Neural cell (in vitro differentiated cells): ENCODE measurements at regions not wholly inside any gene's neighbourhood (a gene's known extent, or its start where the extent isn't known, plus 50 kb on each side); places are given as distances from the start of the nearest gene placed in this dataset.

Experiments used
- H2AFZ ChIP-seq: fragments of 200-600, 300-800 bp; sonication (generic), shearing (Covaris generic); 2 replicates; pipeline ENCODE4 v1.6.0; 2014; ENCODE audit warnings: low read depth, mild to moderate bottlenecking, antibody characterized with exemption, low read length, moderate library complexity
- H3F3A ChIP-seq: fragments of 200-600 bp; shearing (Covaris generic); 2 replicates; pipeline ENCODE4 v1.6.1; 2016; ENCODE audit warnings: mild to moderate bottlenecking, moderate library complexity, mixed read lengths, antibody characterized with exemption, low read length; ENCODE audit not compliant: insufficient read depth, poor library complexity, severe bottlenecking
- H3K27ac ChIP-seq: fragments of 200-600, 300-800 bp; sonication (generic), shearing (Covaris generic); 2 replicates; pipeline ENCODE4 v1.5.1; 2014; ENCODE audit warnings: mild to moderate bottlenecking, low read length, moderate library complexity
- H3K27me3 ChIP-seq: fragments of 300-800, 200-600 bp; sonication (generic), shearing (Covaris generic); 2 replicates; pipeline ENCODE4 v1.6.0; 2014; ENCODE audit warnings: mild to moderate bottlenecking, low read depth, low read length, moderate library complexity; ENCODE audit not compliant: insufficient read depth
- H3K36me3 ChIP-seq: fragments of 300-800, 200-600 bp; sonication (generic), shearing (Covaris generic); 2 replicates; pipeline ENCODE4 v1.5.1; 2014; ENCODE audit warnings: mild to moderate bottlenecking, antibody characterized with exemption, low read length, moderate library complexity; ENCODE audit not compliant: insufficient read depth
- H3K4me2 ChIP-seq: fragments of 300-800, 200-600 bp; sonication (generic), shearing (Covaris generic); 2 replicates; pipeline ENCODE4 v1.6.0; 2014; ENCODE audit warnings: mild to moderate bottlenecking, low read length
- H3K4me3 ChIP-seq: fragments of 300-800, 200-600 bp; sonication (generic), shearing (Covaris generic); 2 replicates; pipeline ENCODE4 v1.5.1; 2014; ENCODE audit warnings: mild to moderate bottlenecking, low read length, moderate library complexity
- H3K79me2 ChIP-seq: fragments of 200-600 bp; shearing (Covaris generic); replicated peaks from 2 replicates; pipeline ENCODE4 v1.6.0; 2014; ENCODE audit warnings: mild to moderate bottlenecking, low read length, moderate library complexity; ENCODE audit not compliant: insufficient read depth
- H3K9ac ChIP-seq: fragments of 300-800, 200-600 bp; sonication (generic), shearing (Covaris generic); 2 replicates; pipeline ENCODE4 v1.6.1; 2016; ENCODE audit warnings: mild to moderate bottlenecking, low read length, mixed read lengths
- H3K9me2 ChIP-seq: fragments of 200-600 bp; shearing (Covaris generic); 2 replicates; pipeline ENCODE4 v1.6.1; 2016; ENCODE audit warnings: mild to moderate bottlenecking, low read length, mixed read lengths; ENCODE audit not compliant: insufficient read depth
- H3K9me3 ChIP-seq: fragments of 200-600, 300-800 bp; sonication (generic), shearing (Covaris generic); 2 replicates; pipeline ENCODE4 v1.6.1; 2016; ENCODE audit warnings: mild to moderate bottlenecking, mixed run types, low read length, moderate library complexity, mixed read lengths
- H4K20me1 ChIP-seq: fragments of 200-600 bp; shearing (Covaris generic); 2 replicates; pipeline ENCODE4 v1.6.1; 2016; ENCODE audit warnings: mild to moderate bottlenecking, mixed run types; ENCODE audit not compliant: insufficient read depth
- EP300 ChIP-seq: fragments of 450-650 bp; conservative IDR thresholded peaks from 2 replicates; pipeline ENCODE4 v1.6.1; 2014; ENCODE audit warnings: antibody characterized with exemption, mild to moderate bottlenecking, moderate library complexity; ENCODE audit not compliant: poor library complexity, severe bottlenecking
- EZH2 ChIP-seq: fragments of 200-600, 300-800 bp; shearing (Covaris generic), sonication (generic); IDR thresholded peaks from 2 replicates; pipeline ENCODE4 v1.6.1; 2014; ENCODE audit warnings: antibody characterized with exemption, low read length, borderline replicate concordance, mild to moderate bottlenecking; ENCODE audit not compliant: insufficient read depth, poor library complexity, severe bottlenecking
- MXI1 ChIP-seq: fragments of 450-650 bp; conservative IDR thresholded peaks from 2 replicates; pipeline ENCODE4 v1.6.1; 2014; ENCODE audit warnings: antibody characterized with exemption, mild to moderate bottlenecking; ENCODE audit not compliant: poor library complexity, severe bottlenecking
- POLR2AphosphoS5 ChIP-seq: IDR thresholded peaks from 2 replicates; pipeline ENCODE4 v1.6.1; 2012
- RAD21 ChIP-seq: fragments of 450-650 bp; conservative IDR thresholded peaks from 2 replicates; pipeline ENCODE4 v1.6.1; 2014; ENCODE audit warnings: antibody characterized with exemption, mild to moderate bottlenecking, moderate library complexity
- SMC3 ChIP-seq: fragments of 450-650 bp; conservative IDR thresholded peaks from 2 replicates; pipeline ENCODE4 v1.6.1; 2014; ENCODE audit warnings: antibody characterized with exemption, mild to moderate bottlenecking, moderate library complexity; ENCODE audit not compliant: poor library complexity
- TAF1 ChIP-seq: IDR thresholded peaks from 2 replicates; pipeline ENCODE4 v1.6.1; 2012; ENCODE audit warnings: low read depth
- TF ChIP-seq, protein P1 (sequence below): fragments of 450-650 bp; IDR thresholded peaks from 2 replicates; pipeline ENCODE4 v1.5.1; 2014; ENCODE audit warnings: antibody characterized with exemption, mild to moderate bottlenecking, moderate library complexity; ENCODE audit not compliant: poor library complexity, severe bottlenecking
- TF ChIP-seq, protein P2 (sequence below): IDR thresholded peaks from 2 replicates; pipeline ENCODE4 v1.6.1; 2012; ENCODE audit warnings: borderline replicate concordance

DNA sequence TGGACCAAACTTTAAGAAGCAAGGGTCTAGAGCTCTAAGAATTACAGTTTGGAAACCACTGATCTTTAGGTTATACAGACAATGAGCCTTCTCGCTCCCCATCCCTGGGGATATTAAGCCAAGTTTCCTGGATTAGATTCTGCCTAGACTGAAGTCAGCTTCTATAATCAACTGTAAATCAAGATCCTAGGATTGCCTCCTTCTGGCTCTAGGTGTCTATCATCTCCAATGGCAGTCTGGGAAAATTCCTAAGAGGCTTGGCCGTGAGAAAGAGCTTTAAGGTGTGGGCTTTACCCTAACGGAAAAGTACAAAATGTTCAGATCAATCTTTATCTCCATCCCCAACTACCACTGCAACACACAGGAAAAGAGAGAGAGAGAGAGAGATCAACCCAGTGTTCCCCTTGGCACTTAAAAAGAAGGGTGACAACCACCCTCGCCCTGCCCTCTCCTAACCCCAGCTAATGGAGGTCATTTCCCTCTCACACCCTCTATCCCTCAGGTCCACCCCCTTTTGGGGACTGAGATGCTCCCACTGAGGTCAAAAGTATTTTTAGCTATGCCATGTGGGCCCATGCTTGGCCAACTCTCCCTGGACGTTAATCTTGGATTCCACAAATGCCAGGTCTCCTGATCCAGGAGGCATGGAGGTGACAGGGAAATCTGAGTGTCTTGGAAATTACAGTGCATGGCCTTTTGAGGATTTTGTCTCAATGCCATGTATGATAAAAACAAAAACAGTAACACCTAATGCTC, 202.8 kb upstream of the BCL6 start:
- Histone ChIP-seq H4K20me1 (no peaks in the 10 kb centered on the region), H3K9me3 (no peaks in the 10 kb centered on the region), H3K9me2 (no peaks in the 10 kb centered on the region), H3K27me3 (no peaks in the 10 kb centered on the region), H3K9ac (no peak overlapping the region), H3K27ac (no peak overlapping the region), H3K36me3 (no peaks in the 10 kb centered on the region), H3K79me2 (no peaks in the 10 kb centered on the region), H3F3A (no peaks in the 10 kb centered on the region), H2AFZ (no peak overlapping the region), H3K4me2 (no peak overlapping the region), H3K4me3 (no peak overlapping the region)
- TF ChIP-seq, protein P1, sequence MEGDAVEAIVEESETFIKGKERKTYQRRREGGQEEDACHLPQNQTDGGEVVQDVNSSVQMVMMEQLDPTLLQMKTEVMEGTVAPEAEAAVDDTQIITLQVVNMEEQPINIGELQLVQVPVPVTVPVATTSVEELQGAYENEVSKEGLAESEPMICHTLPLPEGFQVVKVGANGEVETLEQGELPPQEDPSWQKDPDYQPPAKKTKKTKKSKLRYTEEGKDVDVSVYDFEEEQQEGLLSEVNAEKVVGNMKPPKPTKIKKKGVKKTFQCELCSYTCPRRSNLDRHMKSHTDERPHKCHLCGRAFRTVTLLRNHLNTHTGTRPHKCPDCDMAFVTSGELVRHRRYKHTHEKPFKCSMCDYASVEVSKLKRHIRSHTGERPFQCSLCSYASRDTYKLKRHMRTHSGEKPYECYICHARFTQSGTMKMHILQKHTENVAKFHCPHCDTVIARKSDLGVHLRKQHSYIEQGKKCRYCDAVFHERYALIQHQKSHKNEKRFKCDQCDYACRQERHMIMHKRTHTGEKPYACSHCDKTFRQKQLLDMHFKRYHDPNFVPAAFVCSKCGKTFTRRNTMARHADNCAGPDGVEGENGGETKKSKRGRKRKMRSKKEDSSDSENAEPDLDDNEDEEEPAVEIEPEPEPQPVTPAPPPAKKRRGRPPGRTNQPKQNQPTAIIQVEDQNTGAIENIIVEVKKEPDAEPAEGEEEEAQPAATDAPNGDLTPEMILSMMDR = no peak
- TF ChIP-seq EZH2 (no peak), POLR2AphosphoS5 (no peak), SMC3 (no peak), EP300 (no peak), MXI1 (no peak), RAD21 (no peak), TAF1 (no peak)
- TF ChIP-seq, protein P2, sequence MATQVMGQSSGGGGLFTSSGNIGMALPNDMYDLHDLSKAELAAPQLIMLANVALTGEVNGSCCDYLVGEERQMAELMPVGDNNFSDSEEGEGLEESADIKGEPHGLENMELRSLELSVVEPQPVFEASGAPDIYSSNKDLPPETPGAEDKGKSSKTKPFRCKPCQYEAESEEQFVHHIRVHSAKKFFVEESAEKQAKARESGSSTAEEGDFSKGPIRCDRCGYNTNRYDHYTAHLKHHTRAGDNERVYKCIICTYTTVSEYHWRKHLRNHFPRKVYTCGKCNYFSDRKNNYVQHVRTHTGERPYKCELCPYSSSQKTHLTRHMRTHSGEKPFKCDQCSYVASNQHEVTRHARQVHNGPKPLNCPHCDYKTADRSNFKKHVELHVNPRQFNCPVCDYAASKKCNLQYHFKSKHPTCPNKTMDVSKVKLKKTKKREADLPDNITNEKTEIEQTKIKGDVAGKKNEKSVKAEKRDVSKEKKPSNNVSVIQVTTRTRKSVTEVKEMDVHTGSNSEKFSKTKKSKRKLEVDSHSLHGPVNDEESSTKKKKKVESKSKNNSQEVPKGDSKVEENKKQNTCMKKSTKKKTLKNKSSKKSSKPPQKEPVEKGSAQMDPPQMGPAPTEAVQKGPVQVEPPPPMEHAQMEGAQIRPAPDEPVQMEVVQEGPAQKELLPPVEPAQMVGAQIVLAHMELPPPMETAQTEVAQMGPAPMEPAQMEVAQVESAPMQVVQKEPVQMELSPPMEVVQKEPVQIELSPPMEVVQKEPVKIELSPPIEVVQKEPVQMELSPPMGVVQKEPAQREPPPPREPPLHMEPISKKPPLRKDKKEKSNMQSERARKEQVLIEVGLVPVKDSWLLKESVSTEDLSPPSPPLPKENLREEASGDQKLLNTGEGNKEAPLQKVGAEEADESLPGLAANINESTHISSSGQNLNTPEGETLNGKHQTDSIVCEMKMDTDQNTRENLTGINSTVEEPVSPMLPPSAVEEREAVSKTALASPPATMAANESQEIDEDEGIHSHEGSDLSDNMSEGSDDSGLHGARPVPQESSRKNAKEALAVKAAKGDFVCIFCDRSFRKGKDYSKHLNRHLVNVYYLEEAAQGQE = no peak

DNA sequence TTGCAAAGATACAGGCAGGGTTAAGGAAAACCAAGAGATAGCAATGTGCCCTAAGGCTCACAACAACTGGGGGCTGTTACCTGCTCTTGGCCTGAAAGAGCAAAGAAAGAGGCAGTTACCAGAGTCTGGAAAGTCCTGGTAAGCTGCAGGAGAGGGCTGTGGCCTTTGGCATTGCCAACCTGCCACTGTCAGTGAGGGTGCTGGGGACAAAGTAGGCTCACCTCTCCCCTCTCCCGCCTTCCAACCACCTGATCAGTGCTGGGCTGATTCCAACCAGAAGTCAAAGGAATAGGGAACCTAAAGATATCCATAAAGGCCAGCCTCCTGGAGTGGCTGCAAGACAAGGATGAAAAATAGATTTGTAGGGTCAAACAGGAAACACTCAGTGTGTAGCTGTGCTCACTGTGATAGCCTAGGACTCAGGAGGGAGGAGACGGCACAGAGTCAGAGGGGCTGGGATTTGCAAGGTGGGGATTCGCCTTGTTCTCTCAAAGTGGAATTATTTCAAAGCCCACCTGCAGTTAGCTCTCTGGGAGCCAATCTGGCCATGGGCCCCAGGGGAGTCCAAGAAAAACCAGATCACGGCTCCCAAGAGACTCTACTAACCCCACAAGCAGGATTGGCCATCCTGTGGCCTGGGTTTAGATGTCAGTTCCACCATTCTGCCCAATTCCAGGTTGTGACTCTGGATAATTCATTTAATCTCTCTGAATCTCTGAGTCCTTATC, 204.0 kb upstream of the BCL6 start:
- Histone ChIP-seq H3K27ac (no peak overlapping the region), H3K9me3 (no peaks in the 10 kb centered on the region), H3K79me2 (no peaks in the 10 kb centered on the region), H3K4me2 (no peak overlapping the region), H3K9me2 (no peaks in the 10 kb centered on the region), H3K27me3 (no peaks in the 10 kb centered on the region), H2AFZ (no peak overlapping the region), H3F3A (no peaks in the 10 kb centered on the region), H3K9ac (no peak overlapping the region), H4K20me1 (no peaks in the 10 kb centered on the region), H3K4me3 (no peak overlapping the region), H3K36me3 (no peaks in the 10 kb centered on the region)
- TF ChIP-seq, protein P2 = no peak
- TF ChIP-seq RAD21 = no peak
- no peak for TF ChIP-seq POLR2AphosphoS5
